ENCODE measurements at regions not wholly inside any gene's neighbourhood (a gene's known extent, or its start where the extent isn't known, plus 50 kb on each side); places are given as distances from the start of the nearest gene placed in this dataset.

GRCh38 chr10:62540389-62540788, 166.2 kb downstream of the ZNF365 start:
- TF ChIP-seq, protein P1, sequence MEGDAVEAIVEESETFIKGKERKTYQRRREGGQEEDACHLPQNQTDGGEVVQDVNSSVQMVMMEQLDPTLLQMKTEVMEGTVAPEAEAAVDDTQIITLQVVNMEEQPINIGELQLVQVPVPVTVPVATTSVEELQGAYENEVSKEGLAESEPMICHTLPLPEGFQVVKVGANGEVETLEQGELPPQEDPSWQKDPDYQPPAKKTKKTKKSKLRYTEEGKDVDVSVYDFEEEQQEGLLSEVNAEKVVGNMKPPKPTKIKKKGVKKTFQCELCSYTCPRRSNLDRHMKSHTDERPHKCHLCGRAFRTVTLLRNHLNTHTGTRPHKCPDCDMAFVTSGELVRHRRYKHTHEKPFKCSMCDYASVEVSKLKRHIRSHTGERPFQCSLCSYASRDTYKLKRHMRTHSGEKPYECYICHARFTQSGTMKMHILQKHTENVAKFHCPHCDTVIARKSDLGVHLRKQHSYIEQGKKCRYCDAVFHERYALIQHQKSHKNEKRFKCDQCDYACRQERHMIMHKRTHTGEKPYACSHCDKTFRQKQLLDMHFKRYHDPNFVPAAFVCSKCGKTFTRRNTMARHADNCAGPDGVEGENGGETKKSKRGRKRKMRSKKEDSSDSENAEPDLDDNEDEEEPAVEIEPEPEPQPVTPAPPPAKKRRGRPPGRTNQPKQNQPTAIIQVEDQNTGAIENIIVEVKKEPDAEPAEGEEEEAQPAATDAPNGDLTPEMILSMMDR (IDR thresholded peaks at IDR 0.05): no peak
- TF ChIP-seq POLR2A (IDR thresholded peaks at IDR 0.05): no peak

Data from body of pancreas (tissue), 4 donors.